22Rv1 (cell line): ENCODE measurements at regions not wholly inside any gene's neighbourhood (a gene's known extent, or its start where the extent isn't known, plus 50 kb on each side); places are given as distances from the start of the nearest gene placed in this dataset.

Experiments
- ZFX ChIP-seq: fragments of 450-650 bp; IDR thresholded peaks from 2 replicates; pipeline ENCODE4 v1.6.1; 2017; ENCODE audit warnings: antibody characterized with exemption, borderline replicate concordance
- TF ChIP-seq, protein P1 (sequence below): fragments of 450-650 bp; IDR thresholded peaks from 2 replicates; pipeline ENCODE4 v1.5.1; 2017; ENCODE audit warnings: mild to moderate bottlenecking

DNA sequence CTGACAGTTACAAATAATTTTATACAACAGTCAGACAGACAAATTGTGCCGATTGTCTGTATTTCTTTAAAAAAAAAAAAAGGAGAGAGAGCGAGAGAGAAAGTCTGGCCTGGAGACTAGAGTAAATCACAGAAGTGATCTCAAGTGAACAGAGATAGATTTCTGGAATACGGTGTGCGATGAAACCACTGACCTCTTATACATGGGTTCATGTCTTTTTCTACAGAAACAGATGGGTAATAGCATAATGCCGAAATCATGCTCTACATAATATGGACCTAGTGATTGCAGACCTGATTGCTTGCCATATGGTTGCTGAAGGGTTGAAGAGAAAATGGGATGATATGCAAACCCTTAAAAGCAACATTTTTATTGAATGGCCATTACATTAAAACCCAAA lies 403.3 kb upstream of the FANCL start:
- TF ChIP-seq, protein P1, sequence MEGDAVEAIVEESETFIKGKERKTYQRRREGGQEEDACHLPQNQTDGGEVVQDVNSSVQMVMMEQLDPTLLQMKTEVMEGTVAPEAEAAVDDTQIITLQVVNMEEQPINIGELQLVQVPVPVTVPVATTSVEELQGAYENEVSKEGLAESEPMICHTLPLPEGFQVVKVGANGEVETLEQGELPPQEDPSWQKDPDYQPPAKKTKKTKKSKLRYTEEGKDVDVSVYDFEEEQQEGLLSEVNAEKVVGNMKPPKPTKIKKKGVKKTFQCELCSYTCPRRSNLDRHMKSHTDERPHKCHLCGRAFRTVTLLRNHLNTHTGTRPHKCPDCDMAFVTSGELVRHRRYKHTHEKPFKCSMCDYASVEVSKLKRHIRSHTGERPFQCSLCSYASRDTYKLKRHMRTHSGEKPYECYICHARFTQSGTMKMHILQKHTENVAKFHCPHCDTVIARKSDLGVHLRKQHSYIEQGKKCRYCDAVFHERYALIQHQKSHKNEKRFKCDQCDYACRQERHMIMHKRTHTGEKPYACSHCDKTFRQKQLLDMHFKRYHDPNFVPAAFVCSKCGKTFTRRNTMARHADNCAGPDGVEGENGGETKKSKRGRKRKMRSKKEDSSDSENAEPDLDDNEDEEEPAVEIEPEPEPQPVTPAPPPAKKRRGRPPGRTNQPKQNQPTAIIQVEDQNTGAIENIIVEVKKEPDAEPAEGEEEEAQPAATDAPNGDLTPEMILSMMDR: no peak
- TF ChIP-seq ZFX: no peak
